ENCODE measurements at regions not wholly inside any gene's neighbourhood (a gene's known extent, or its start where the extent isn't known, plus 50 kb on each side); places are given as distances from the start of the nearest gene placed in this dataset.

DNA sequence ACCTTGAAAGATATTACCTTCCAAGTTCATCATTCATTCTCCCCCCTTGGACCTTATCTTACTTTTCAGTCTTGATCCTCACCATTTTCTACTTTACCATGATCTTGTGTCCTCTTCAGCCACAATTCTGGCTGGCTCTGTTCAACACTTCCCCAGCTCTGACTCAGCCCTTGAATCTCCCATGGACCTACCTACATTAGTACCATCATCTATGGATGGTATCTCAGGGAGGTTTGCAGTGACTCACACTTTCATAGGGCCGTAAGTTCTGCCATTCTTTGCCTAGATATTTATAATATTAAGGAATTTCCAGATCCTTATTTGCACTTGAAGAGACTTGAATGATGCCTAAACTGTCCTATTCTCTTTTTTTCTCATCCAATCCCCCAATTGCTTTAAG is 213.7 kb upstream of the RORA start:
- DNase-seq (ENCODE audit: low read depth) = no peak
- no peak overlapping the region for H3K4me3 ChIP-seq (ENCODE audit: low read depth, low read length)
- TF ChIP-seq, protein P1, sequence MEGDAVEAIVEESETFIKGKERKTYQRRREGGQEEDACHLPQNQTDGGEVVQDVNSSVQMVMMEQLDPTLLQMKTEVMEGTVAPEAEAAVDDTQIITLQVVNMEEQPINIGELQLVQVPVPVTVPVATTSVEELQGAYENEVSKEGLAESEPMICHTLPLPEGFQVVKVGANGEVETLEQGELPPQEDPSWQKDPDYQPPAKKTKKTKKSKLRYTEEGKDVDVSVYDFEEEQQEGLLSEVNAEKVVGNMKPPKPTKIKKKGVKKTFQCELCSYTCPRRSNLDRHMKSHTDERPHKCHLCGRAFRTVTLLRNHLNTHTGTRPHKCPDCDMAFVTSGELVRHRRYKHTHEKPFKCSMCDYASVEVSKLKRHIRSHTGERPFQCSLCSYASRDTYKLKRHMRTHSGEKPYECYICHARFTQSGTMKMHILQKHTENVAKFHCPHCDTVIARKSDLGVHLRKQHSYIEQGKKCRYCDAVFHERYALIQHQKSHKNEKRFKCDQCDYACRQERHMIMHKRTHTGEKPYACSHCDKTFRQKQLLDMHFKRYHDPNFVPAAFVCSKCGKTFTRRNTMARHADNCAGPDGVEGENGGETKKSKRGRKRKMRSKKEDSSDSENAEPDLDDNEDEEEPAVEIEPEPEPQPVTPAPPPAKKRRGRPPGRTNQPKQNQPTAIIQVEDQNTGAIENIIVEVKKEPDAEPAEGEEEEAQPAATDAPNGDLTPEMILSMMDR (IDR thresholded peaks at IDR 0.05; ENCODE audit: control insufficient read depth, extremely low read depth, insufficient read depth) = no peak

DNA sequence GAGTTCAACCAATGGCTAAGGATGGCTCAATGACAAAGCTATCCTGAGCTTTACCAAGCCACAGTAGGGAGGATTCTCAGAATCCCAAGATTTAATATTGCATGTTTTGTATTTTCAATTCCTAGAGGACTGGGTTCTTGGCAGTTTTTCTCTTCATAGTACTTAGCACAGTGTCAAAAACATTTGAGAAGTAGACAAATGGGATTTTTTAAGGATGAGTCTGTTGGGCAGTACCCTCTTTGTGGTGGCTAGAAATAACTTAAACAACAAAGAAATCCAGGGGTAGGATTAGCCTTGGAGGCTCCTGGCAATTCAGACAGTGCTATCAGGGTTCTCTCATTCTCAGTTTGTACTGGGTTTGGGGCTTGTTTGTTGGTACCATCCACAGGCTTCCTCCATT is 212.8 kb upstream of the RORA start:
- H3K4me3 ChIP-seq (ENCODE audit: low read depth, low read length) = no peak overlapping the region
- no peak for DNase-seq (ENCODE audit: low read depth)
- TF ChIP-seq, protein P1 (IDR thresholded peaks at IDR 0.05; ENCODE audit: control insufficient read depth, extremely low read depth, insufficient read depth) = no peak

DNA sequence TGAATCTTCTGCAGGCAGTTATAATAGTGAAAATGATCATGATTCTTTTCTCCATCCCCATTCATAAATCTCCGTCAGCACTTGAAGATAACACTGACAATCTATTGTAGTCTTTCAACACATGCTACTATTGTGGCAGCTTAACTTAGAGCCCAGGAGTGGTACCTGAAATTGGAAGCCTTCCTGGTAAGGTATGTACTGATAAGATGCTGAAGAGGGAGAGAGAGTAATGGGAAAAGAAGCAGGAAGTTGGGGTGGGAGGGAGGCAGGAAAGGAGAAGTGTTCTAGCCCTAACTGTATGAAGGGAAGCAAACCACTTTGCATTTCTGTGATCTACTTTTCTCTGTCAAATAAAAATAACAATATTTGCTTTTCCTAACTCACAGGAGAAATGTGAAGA is 197.4 kb upstream of the RORA start:
- DNase-seq (ENCODE audit: low read depth) = no peak
- H3K4me3 ChIP-seq (ENCODE audit: low read depth, low read length) = no peak overlapping the region
- TF ChIP-seq, protein P1 (IDR thresholded peaks at IDR 0.05; ENCODE audit: control insufficient read depth, extremely low read depth, insufficient read depth) = no peak

DNA sequence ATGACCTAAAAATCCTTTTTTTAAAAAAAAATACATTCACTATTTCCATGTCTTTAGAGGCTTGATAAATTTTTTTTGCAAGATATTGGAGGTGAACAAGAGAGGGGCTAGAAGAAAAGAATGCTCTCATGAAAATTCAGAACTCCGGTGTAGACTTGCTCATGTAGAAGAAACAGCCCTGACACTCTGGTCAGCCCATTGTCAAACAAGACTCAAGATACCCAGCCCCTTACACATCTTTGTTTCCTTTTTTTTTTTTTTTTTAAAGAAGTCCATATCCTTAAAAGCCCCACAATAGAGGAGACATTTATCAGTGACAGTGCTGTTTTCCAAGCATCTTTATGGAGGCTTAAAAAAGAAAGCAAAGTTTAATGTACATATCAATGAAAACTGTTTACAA is 196.8 kb upstream of the RORA start:
- TF ChIP-seq, protein P1 (IDR thresholded peaks at IDR 0.05; ENCODE audit: control insufficient read depth, extremely low read depth, insufficient read depth) = no peak
- H3K4me3 ChIP-seq (ENCODE audit: low read depth, low read length) = no peak overlapping the region
- DNase-seq (ENCODE audit: low read depth) = no peak

DNA sequence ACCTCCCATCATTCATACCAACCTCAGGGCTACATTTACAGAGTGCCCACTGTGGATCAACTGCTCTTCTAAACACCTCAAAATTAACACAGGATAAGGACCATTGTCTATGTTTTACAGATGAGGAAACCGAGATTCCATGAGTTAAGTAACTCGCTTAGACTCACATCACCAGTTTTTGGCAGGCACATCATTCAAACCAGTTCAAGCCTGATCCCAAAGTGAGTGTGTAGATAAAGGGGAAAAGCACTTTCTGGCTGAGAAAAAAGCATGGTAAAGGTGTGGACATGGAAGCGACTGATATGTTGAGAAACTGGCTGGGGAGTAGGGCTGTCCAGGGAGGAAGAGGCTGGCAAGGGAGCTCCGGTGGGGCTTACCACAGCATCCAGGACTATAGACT is 193.7 kb upstream of the RORA start:
- no peak for DNase-seq (ENCODE audit: low read depth)
- H3K4me3 ChIP-seq (ENCODE audit: low read depth, low read length) = no peak overlapping the region
- TF ChIP-seq, protein P1 (IDR thresholded peaks at IDR 0.05; ENCODE audit: control insufficient read depth, extremely low read depth, insufficient read depth) = no peak

DNA sequence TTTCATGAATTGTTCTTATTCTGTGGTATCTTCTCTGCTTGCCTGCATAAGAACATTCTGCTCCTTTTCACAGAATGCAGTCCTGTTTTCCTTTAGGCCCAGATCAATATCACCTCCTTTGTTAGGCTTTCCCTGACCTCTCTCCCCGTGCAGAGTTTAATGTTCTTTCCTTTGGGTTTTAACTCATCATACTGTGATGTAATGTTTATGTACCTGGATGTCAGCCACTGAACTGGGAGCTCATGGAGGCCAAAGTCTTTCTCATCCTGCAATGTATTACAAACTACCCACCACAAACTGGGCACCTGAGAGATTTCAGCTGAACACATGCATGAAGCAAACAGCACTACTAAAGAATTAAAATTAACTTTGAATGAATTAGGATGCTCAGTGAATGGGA is 192.8 kb upstream of the RORA start:
- peak; percentile 63 for DNase-seq (ENCODE audit: low read depth)
- H3K4me3 ChIP-seq (ENCODE audit: low read depth, low read length) = no peak overlapping the region
- TF ChIP-seq, protein P1 (IDR thresholded peaks at IDR 0.05; ENCODE audit: control insufficient read depth, extremely low read depth, insufficient read depth) = no peak

DNA sequence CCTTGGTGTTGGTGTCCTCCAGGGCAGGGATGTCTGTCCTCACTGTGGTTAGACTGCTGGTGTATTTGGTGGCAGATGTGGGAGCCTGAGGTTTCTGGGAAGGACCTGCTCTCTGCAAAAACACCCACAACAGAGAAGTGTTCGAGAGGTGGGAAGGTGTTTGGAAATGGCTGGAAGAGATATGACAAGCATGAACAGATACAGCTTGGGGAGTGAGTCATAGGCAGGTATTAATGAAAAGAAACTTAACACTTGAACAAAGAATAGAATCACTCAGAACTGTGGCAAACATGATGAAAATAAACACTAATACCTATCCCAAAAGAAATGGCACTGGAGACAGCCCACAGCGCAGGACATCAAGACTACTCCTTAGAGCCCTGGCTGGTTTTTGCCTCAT is 192.4 kb upstream of the RORA start:
- TF ChIP-seq, protein P1 (IDR thresholded peaks at IDR 0.05; ENCODE audit: control insufficient read depth, extremely low read depth, insufficient read depth) = no peak

More for the DNA sequence above, 192.4 kb upstream of the RORA start:
- no peak overlapping the region for H3K4me3 ChIP-seq (ENCODE audit: low read depth, low read length)
- no peak for DNase-seq (ENCODE audit: low read depth)
